ENCODE measurements at regions not wholly inside any gene's neighbourhood (a gene's known extent, or its start where the extent isn't known, plus 50 kb on each side); places are given as distances from the start of the nearest gene placed in this dataset.

DNA sequence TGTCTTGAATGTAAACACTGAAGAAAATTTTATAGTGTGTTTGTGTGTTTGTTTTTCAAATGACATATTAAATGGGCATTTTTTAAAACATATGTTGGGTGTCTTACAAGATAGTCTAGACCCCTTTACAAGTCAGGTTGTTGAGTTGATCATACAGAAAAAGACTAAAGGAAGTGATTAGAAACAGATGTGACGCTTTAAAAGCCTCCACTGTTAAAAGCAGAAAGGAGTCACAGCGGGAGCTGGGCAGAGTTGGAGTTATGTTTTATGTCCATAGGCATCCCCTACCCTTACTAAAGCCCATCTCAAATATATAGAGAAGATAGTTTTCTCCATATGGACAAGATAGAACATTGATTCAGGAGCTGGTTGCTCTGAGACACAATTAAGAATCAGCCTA lies 393.9 kb downstream of the PLPP3 start:
- DNase-seq = no peak

DNA sequence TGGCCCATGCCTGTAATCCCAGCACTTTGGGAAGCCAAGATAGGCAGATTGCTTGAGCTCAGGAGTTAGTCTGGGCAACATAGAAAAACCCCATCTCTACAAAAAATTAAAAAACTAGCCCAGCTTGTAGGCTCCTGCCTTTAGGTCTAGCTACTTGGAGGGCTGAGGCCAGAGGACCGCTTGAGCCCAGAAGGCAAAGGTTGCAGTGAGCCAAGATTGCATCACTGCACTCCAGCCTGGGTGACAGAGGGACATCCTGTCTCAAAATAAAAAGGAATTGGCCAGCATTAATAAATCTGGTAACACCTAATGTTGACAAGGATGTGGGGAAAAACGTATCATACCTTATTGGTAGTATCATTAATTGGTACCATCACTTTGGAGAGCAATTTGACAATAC lies 396.2 kb downstream of the PLPP3 start:
- DNase-seq = no peak

DNA sequence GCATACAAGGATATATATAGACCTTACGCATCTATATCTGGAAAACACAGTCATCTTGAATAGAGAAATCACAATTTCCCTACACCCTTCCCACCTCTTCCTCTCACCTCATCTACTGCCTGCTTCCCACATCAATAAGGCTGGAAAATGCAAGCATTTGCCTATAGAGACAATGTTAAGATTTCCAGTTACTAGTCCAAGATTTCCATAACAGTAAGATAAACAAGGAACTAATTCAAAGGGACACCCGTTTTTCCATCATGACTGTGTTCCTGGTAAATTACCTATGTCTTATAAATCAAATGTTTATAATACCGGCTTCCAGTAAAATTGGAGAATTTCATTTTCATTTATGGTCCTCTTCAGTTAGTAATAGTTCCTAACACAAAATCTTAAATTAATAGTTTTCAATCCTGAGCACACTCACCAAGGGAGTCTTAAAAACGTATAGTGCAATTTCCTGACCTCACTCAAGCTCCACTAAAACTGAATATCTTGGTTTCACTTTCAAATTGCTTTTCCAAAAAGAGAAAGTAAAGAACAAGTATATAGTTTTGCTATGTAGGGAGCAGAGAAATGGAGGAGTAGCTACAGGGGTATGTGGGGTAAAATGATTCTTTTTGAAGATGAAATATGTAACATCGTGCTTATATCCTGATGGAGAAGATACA lies 398.7 kb downstream of the PLPP3 start:
- DNase-seq = no peak

DNA sequence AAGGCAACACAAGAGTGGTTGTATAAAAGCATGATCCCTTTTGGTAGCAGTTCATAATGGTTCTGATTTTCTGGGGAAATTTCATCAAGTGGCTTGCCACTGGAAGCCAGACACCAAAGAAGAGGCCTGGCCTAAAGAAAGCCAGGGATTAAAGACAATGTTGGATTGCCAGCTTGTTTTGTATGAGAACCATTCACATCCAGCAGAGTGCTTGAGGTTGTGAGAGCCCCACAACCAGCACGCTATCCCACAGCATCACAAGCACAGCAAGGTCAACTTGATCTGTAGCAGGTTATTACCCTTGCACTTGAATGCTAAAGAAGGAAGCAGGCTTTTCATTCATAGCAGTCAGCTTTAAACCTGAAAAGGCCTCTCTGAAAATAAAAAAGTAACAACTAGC lies 399.8 kb downstream of the PLPP3 start:
- DNase-seq = no peak

DNA sequence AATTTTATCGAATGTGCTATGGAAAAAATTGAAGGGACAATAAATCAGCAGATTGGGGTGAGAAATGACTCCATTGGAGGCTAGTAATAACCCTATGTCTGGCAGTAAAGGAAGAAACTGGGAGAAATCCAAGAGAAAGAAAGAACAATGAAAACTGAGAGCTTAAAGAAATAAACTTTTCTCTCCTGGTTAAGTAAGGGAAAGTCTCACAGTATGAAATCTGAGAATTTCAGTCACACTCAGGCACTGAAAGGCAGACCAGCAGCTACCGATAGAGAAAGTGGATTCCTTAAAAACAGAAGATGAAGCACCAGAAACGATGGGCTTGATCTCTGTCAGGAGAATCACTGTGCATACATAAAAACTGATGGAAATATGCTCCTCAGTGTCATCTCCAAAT lies 404.2 kb downstream of the PLPP3 start:
- no peak for DNase-seq

DNA sequence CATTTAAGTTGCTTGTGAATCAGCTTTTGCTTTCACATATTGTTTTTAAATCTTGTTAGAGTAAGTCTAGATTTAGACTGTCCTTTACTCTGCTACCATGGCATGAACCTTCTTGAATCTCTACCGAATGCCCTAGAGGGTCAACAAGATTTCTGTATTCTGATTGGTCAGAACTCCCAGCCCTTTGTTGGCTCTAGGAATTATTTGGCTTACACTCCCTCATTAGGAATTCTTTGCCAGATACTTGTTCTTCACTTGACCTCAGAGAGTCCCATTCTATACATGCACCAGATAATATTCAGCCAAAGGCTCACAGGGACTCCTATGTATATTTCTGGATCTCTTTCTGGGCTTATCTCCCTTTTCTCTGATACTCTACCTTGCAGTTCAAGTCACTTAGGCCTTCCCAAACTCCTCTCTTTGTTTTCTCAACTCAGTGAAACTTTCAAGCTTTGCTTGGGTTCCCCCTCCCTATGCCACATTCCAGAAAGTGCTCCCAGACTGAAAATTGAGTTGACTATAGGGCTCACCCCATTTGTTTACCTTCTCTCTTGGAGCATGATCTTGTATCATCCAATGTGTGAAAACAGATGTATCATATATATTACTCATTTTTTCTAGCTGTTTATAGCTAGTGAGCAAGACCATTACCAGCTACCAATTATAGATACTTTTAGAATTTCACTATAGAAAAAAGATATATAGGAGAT lies 405.0 kb downstream of the PLPP3 start:
- no peak for DNase-seq

DNA sequence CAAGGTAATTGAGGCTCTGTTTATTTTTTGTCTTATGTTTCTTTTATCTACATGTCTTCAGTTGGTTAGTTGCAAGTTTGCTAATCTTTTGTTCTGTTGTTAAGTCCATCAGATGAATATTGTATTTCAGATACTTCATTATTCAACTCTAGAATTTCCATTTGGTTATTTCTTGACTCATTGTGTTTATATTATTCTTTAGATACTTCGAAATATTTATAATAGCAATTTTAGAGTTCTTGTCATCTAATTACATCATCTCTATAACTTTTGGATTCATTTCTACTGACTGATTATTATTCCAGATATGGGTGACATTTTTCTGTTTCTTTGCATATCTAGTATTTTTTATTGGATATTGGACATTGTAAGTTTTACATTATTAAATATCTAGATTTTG lies 405.6 kb downstream of the PLPP3 start:
- DNase-seq = no peak

DNA sequence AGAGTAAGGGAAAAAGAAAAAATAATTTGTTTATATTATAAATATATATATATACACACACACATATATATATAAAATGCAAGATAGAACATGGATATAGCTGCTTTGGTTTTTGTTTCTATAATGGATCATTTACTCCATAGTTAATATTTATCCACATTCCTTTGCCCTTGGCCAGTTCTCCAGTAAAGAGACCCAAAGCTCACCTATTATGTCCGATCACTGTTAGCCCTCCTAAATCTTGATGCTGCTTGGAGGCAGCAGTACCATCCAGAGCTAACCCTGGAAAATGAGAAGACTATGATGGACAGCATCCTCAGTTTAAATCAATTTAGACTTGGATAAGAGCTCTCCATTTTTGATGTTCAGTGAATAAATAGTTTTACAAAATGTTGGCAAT lies 407.7 kb downstream of the PLPP3 start:
- no peak for DNase-seq

DNA sequence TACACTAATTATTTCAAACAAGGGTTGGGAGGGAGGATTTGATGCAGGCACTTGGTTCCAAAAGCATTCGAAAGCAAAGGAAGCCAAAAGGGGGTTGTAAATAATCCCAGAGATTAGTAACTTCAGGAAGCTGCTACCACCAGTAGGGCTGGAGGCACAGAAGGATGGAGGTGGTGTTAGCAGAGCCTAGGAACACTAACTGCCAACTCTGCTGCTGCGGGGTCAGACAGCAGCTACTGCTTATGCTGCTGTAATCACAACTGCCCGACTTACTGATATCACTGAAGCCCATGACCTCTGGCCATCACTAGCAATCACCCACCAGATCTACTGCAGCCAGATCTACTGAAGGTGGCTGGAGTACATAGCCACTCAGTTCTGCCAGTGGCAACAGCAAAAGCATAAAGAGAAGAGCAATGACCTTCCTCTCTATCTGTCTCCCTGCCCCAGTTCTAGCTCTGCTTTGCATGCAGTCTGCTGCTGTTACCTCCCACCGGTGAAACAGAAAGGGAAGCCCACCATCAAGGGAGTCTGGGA lies 408.5 kb downstream of the PLPP3 start:
- DNase-seq = no peak

DNA sequence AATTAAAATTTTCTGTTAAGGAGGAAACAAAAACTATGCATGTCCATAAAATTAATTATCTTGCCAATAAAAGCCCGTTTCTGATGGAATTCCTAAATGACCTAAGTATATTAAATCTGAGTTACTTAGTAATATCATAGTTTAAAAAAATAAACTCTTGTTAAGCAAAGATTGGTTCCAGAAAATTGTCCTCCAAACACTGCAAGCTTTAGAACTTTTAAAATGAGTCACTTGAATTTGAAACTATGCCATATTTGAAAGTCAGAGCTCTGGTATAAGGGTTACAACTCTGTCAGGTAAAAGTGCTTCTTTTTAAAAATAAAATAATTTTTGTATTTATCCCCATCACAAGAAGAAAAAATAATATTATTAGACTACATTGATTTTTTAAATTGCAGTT lies 409.5 kb downstream of the PLPP3 start:
- DNase-seq = no peak

DNA sequence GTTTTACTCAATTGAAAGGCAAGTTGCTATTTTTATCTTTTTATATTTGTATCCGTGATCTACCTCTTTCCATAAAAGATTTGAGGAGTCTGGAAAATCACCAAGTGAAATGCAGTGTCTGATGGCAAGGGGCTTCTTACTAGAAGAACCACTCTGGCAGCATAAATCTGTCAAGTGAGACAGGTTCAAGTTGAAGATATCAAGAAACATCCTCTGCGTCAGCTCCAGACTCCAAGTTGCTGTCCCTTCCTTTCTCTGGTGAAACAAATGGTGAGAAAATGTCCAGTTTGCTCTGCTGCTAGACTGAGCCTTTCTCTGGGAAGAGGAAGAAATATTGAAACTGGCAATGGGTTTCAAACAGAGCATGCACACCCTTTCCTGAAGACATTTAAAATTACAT lies 411.2 kb downstream of the PLPP3 start:
- no peak for DNase-seq

DNA sequence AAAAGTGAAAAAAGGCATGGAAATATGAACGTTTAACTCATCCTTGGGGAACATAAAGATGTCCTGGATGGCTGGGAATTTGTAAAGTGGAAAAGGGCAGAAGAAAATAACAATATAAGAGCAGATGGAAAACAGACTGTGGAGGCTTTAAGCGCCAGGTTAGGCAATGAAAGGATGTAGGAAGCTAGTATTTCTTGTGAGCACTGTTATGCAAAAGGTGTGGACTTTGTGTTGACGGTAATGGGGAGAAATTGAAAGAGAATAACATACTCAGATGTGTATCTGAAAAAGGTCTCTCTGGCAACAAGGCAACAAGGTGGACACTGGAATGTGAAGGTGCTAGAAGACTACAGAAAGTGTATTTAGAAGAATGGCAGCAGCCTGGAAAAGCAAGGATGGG lies 411.8 kb downstream of the PLPP3 start:
- no peak for DNase-seq

DNA sequence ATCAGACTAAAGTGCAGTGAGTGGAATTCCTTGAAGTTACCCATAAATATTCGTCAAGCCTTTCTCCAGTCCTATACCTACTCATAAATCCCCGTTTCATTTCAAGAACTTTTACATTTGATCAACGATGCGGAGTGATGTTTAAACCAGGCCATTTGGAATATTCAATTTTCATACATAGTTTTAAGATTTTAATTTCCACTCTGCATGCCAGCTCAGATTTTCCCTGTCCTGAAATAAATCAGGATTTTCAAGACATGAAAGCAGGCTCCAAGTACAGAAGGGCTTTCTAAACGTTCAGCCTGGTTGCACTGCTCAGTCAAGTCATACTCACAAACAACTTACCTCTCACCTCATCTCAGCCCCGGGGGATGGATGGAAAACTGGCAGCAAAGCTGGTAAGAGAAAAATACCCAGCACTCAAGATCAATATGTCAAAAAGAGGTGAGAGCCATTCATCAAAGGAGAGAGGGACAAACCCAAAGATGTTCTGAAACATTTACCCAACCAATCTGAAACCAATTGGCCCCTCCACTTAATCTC lies 418.5 kb downstream of the PLPP3 start:
- DNase-seq = no peak

DNA sequence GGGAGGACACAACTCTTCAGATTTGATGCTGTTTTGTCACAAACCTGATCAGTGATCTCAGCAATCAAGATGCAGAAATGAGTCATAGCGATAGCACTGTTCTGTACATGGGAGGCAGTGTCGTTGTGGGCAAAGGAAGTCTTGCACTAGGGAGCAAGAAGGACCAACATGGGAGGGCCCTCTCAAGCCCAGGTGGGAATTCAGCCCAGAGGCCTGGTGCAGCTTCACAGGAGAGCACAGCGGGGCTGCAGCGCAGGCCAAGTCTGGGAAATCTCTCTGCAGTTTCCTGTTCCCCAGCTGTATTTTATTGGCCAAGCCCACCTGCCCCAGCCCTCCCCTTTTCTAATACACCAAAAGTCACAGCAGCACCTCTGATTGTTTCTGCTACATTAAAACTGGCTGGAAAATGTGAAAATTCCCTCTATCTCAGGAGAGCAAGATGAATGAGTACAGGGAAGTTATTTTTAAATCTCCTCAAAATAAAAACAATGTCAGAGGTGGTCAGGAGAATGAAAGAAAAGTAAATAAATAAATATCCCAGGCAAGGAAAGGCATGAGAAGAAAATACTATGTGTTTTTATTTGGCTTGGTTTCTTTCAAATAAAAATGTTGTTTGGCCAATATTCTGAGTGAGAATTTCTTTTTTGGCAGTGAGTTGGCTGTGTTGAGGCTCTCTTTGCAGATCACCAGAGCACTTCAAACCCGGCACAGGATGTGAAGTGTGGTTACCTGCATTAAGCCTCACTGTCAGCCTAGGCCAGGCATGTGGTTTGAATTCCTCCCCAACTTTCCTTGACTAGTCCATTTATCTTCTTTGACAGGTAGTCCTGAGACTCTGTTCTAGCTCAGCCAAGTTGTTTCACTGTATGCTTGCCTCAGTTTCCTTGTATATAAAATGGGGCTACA lies 422.1 kb downstream of the PLPP3 start:
- DNase-seq = peak; percentile 55

DNA sequence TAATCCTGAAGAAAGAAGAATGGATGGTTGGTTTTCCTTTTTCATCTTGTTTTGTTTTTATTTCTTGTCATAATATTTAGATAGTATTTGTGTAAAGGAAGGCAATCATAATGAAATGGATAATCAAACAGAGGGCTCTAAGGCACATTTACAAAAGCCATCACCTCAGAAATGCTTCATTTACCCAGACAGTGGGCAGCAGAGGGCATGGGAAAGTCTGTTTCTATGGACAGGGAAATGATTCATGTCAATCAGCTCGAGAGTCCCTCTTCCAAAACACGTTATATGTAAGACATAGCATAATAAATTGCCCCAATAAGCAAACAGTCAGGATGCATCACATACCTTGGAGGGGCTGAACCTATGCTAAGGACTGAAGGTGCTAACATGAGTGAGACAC lies 426.1 kb downstream of the PLPP3 start:
- no peak for DNase-seq

DNA sequence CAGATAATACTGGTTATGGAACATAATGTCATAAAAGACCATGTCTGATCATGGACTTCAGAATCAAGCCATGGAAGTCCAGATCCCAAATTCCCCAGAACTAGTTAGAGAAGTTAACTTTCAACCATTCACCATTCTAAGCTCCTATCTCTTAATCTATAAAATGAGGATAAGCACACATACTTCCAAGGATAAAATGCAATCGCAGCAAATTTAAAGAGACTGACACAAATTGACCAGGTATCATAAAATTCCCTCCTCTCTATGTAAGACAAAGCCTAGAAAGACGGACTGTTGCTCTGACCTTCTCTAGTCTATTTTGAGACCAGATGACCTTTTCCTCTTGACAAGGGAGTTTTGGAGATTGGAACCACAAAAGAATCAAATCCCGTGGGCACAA lies 426.7 kb downstream of the PLPP3 start:
- DNase-seq = no peak

DNA sequence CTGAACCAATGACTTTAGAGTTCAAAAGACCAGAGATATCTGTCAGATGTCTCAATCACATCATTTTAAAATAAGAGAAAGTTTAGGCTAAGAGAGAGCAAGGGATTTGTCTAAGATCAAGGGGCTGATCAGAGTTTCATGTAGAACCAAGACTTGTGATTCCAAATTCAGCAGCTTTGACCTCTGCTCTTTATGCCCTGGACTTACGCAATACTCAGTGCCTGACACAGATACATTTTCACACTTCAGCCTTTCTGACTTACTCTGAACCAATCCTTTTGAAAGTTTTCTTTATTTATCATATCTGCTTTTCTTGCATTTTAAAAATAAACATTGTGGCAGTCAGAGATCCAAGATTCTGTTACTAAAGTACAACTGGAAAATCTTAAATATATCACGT lies 428.0 kb downstream of the PLPP3 start:
- DNase-seq = no peak

DNA sequence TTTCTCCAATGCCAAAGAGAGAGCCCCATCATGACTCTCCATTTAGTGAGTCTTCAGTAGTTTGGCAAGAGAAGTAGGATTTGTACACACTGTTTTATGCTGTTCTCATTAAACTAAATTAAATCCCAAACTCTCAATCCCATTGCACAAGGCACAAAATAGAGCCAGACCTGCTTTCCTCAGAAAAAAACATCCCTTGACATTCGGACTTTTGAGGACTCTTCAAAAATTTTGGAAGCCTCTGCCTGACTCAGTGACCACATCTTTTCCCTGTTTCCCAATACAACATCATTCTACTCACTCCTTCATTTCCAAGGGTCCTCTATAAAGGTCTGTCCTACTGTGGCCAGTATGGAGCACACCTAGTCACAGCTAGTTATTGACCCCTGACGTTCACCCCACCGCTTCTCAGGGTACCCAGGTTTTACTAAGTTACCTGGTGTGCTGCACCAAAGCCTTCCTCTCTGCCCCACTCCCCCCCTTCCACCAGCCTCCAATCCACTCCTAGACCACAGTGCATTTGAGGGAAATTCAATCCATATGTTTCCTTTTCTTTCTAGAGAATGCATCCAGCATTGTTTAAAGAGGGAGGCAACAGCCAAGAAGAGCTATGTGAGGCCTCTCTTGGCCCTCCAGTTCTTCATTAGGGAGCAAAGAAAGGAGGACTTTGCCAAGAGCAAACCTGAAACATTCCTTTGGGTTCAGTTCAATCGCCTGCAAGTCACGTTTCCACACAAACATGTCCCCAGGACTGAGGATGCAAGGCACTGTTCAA lies 428.7 kb downstream of the PLPP3 start:
- no peak for DNase-seq

DNA sequence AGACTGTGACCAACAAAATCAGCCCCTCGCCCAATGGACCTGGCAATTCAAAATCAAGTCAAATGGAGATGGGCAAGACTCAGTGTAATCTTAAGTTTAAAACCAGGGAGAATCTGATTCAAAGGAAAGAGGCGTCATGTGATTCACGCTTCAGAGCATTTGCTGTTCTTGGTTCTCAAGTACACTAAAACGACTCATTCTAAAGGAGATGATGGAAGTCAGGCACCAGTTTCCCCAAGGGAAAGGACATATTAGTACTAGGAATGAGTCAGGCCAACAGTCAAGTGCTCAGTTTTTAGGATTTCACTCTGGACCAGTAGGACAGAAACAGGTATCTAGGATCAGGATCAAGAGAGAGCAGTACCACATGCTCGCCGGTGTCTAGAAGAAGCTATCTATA lies 429.6 kb downstream of the PLPP3 start:
- no peak for DNase-seq

DNA sequence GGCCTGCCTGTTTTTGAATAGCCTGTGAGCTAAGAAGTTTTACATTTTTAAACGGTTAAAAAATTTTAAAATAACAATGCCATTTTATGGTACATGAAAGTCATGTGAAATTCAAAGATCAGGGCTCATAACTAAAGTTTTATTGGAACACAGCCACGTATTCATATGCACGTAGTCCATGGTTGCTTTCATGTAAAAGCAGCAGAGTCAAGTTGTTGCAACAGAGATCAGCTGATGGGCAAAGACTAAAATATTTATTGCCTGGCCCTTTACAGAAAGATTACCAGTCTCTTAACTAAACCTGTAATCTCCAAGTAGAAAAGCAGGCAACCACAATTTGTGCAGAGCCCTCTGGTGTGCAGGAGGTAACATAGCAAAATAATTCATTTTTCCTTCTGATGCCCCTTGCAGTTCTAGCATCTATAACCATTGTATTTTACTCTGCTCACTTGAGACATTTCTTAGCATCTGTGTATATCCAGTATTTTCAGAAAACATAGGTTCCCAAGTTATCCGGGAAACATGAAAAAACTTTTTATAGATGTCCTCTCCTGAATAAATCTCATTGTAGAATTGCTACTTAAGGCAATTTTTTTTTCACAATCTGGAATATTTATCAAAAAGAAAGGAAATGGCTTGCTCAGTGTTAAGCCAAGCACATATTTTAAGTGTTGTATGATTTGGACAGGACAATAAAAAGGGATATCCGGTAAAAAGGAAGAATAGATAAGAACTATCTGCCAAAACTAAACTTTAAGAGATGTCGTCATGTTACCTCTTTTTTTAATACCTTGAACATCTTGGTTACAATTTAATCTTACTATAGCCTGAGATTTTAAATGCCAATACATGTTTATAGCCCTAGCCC lies 430.8 kb downstream of the PLPP3 start:
- DNase-seq = no peak

DNA sequence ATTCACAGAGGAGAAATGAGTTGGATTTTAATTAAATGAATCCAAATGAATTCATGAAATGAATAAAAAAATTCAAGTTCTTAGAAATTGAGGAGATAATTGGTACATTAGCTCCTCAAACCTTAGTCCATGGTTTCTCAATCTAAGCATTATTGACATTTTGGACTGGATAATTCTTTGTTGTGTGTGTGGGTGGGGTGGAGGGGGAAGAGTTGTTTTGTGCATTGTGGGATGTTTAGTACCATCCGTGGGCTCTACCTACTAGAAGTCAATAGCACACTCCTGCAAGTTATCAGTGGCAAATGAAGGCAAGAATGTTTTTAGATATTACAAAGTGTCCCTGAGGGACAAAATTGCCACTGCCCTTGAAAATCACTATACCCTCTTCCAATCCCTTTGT lies 431.9 kb downstream of the PLPP3 start:
- no peak for DNase-seq

DNA sequence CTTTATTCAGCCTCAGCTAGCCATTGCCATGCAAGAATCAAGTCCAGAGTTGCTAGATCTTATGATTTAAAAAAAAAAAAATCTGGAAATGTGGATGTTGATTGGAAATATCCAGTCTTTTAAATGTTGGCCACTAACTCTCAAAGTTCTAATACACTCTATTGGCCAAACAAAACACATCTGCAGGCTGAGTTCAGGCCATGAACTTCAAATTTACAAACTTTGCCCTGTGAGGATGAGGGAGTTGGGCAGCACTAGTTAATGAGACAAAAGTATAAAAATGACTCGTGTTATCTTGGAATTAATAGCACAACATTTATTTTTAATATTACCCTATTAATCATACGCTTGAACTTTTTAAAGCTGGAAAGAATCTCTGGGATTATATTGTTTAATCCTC lies 432.3 kb downstream of the PLPP3 start:
- no peak for DNase-seq
